ENCODE measurements at regions not wholly inside any gene's neighbourhood (a gene's known extent, or its start where the extent isn't known, plus 50 kb on each side); places are given as distances from the start of the nearest gene placed in this dataset.

DNA sequence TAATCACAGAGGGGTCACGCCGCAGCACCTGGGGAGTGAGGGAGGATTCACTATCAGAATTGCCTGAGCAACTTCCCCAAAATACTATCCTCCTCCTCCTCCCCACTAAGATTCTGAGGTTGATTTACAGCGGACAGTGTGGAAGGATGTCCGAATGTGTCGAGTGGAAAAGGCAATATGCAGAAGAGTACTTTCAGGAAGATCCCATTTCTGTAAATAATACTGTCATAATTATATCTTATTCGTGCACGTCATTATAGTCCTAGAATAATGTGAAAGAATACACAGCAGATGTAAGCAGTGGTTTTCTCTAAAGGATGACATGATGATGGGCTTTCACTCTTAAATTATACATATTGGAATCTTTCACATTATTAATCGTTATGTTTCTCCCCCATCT lies 149.8 kb upstream of the NOCT start:
- TF ChIP-seq SUZ12 (IDR thresholded peaks at IDR 0.05; ENCODE audit: extremely low read depth, insufficient read depth, insufficient read length), result no peak
- TF ChIP-seq YY1 (IDR thresholded peaks at IDR 0.05; ENCODE audit: insufficient read depth, insufficient read length), result no peak
- no peak for TF ChIP-seq ZNF274 (IDR thresholded peaks at IDR 0.05; ENCODE audit: low read depth, low read length)
